HS-27A (cell line): ENCODE measurements at regions not wholly inside any gene's neighbourhood (a gene's known extent, or its start where the extent isn't known, plus 50 kb on each side); places are given as distances from the start of the nearest gene placed in this dataset.
"Not testable (repeated sequence)": the region's sequence is repeated elsewhere in the genome, so short reads cannot be mapped to it uniquely, and the experiment has no call there.

ENCODE experiments used
- DNase-seq: peaks from one replicate; pipeline ENCODE4 v3.0.0-alpha.2; 2012; ENCODE audit warnings: low read depth, missing footprints

- no peak for DNase-seq
These were observed 96.2 kb upstream of the TSHZ3 start for GRCh38 chr19:31445406-31445805.

- DNase-seq = no peak
These were observed 99.0 kb upstream of the TSHZ3 start for GRCh38 chr19:31448221-31448657.

- no peak for DNase-seq
These were observed 100.1 kb upstream of the TSHZ3 start for GRCh38 chr19:31449379-31449778.

- no peak for DNase-seq
These were observed 101.5 kb upstream of the TSHZ3 start for GRCh38 chr19:31450696-31451095.

GRCh38 chr19:31451686-31452330 is 102.6 kb upstream of the TSHZ3 start:
- DNase-seq = no peak

- DNase-seq = no peak
These were observed 110.2 kb upstream of the TSHZ3 start for GRCh38 chr19:31459430-31459829.

GRCh38 chr19:31461814-31462539 is 112.7 kb upstream of the TSHZ3 start:
- no peak for DNase-seq

- no peak for DNase-seq
These were observed 121.1 kb upstream of the TSHZ3 start for GRCh38 chr19:31470229-31470939.

GRCh38 chr19:31470952-31471351 is 121.7 kb upstream of the TSHZ3 start:
- DNase-seq = no peak

GRCh38 chr19:31478241-31478640 is 129.0 kb upstream of the TSHZ3 start:
- no peak for DNase-seq

GRCh38 chr19:31483226-31483857 is 134.1 kb upstream of the TSHZ3 start:
- DNase-seq = no peak

GRCh38 chr19:31484858-31485410 is 135.7 kb upstream of the TSHZ3 start:
- not testable (repeated sequence) for DNase-seq

GRCh38 chr19:31485472-31485871 is 136.2 kb upstream of the TSHZ3 start:
- no peak for DNase-seq

GRCh38 chr19:31491242-31491641 is 142.0 kb upstream of the TSHZ3 start:
- no peak for DNase-seq

GRCh38 chr19:31492050-31492449 is 142.8 kb upstream of the TSHZ3 start:
- DNase-seq = no peak

GRCh38 chr19:31496076-31496475 is 146.8 kb upstream of the TSHZ3 start:
- no peak for DNase-seq

- DNase-seq = no peak
These were observed 148.5 kb upstream of the TSHZ3 start for GRCh38 chr19:31497709-31498108.

- no peak for DNase-seq
These were observed 149.5 kb upstream of the TSHZ3 start for GRCh38 chr19:31498781-31499180.

- no peak for DNase-seq
These were observed 150.3 kb upstream of the TSHZ3 start for GRCh38 chr19:31499281-31500196.

GRCh38 chr19:31500197-31500830 is 151.1 kb upstream of the TSHZ3 start:
- no peak for DNase-seq

- DNase-seq = no peak
These were observed 151.7 kb upstream of the TSHZ3 start for GRCh38 chr19:31500946-31501345.
